GM18505 (cell line): ENCODE measurements at regions not wholly inside any gene's neighbourhood (a gene's known extent, or its start where the extent isn't known, plus 50 kb on each side); places are given as distances from the start of the nearest gene placed in this dataset.

Experiments
- ATAC-seq: cut with Tn5 transposase; IDR thresholded peaks from one replicate; pipeline ENCODE4 v1.9.1; 2021; ENCODE audit not compliant: unreplicated experiment
- POLR2A ChIP-seq: IDR thresholded peaks from 4 replicates; pipeline ENCODE4 v1.6.1; 2011; ENCODE audit warnings: borderline replicate concordance; ENCODE audit not compliant: insufficient read depth, insufficient read length; ENCODE audit errors: extremely low read depth

DNA sequence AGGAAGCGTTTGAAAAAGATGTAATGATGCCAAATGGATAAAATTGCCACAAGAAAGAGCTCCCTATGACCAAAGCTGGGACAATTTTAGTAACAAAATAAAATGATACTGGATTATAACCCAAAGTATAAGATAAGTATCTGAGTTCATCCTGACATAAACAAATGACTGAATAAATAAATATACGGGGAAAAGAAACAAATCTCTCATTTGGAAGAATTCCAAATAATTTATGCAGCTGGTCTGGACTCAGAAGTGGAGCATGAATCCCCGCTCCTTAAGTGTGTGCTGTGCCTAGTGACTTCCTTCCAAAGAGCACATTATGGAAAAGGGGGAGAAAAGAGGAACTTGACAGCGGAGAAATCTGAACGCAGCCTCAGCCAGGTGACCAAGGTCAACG, 186.2 kb downstream of the RAMP3 start:
- no peak for TF ChIP-seq POLR2A
- no peak for ATAC-seq

DNA sequence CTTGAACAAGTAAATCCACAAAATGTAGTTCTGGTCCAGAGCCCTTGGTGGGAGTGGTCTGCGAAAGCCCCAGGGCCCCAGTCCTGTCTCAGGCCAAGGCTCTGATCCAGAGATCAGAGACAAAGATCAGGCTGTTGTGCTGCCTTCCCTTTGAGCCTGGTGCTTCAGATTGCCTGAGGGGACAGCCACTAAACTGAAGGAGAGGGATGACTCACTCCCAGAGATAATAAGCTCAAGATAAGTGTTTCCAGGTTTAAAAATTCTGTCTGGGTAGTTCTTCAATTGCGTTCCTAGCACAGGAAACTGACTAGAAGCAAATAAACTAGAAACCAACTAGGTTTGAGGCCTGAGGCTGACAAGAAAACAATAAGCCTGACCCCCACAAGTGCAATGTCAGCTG, 190.2 kb downstream of the RAMP3 start:
- ATAC-seq, result no peak
- no peak for TF ChIP-seq POLR2A

DNA sequence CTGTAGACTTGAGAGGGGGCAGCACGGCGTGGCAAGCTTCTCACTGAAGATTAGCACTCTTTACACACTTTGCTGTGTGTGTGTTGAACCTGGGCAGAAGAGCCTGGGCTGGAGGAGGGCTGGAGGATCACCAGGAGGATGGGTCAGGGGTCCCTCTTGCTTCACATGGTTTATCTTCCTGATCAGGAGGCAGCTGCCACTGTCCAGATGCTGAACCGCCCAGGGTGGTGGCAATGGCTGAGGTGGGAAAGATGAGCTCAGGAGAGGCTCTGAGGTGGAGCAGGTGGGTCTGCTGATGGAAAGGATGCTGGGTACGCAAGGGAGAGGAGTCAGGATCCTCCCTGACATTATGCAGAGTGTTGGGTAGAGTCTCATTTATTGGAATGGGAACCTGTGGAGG, 191.5 kb downstream of the RAMP3 start:
- no peak for ATAC-seq

DNA sequence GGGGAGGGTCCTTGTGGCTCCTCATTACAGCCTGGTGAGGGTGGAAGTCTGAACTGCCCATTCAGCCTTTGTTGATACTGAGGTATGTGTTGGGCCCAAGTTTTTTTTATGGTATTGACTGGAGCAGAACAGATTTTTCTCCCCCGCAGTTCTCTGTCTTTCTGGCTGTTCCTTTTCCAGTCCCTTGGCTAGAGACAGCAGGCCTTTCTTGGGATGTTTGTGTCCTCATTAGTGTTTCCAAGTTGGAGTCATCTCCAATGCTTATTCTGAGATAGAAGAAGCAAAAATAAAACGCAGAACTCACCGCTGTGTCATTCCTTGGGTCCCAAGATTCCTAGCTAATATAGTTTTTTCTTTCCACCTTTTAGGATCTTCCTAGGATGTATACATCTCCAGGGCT, 193.3 kb downstream of the RAMP3 start:
- no peak for ATAC-seq

More for the DNA sequence above, 191.5 kb downstream of the RAMP3 start:
- no peak for TF ChIP-seq POLR2A

DNA sequence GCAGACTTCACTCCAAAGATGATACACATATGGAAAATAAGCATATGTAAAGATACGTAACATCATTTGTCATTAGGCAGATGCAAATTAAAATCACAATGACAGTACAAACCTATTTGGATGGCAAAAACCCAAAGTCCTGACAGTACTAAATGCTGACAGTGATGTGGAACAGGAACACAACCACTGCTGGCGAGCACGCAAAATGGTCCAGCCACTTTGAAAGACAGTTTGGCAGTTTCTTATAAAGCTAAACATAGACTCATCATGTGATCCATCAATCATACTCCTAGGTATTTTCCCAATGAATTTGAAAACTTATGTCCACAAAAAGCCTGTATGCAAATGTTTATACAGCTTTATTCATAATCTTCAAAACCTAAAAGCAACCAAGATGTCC, 200.7 kb downstream of the RAMP3 start:
- no peak for ATAC-seq
- TF ChIP-seq POLR2A, result no peak

More for the DNA sequence above, 193.3 kb downstream of the RAMP3 start:
- TF ChIP-seq POLR2A, result no peak

DNA sequence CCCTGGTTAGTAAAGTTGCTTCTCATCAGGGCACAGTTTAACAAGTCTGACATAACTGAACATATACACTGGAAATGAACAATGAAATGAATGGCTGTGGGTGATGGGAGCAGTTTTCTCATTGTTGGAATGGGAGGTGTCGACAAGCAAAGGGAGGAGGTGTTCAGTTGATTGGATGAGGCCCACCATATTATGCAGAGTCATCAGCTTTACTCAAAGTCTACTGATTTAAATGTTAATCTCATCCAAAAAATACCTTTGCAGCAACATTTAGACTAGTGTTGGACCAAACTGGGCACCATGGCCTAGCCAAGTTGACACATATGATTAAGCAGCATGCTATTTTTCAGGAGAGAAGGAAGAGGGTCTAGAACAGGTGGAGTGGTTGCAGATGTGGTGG, 201.7 kb downstream of the RAMP3 start:
- ATAC-seq, result no peak
- TF ChIP-seq POLR2A, result no peak

DNA sequence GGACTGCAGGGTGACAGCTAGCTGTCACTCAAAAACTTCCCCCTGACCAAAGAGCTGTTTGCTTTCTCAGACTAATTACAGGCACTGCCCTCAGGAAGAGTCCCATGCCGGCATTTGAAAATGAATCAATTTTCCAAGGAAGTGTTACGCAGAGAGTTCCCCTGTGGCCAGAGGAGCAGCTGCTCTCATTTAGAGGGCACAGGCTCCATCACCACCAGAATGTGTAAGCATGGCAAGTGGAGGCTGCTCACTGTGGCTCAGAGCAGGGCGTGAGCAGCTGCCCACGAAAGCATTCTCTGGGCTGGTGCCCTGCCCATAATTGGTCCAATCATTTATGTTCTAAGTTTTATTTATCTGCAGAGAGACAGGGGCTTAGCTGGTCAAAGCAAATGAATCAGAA, 202.2 kb downstream of the RAMP3 start:
- no peak for ATAC-seq
- no peak for TF ChIP-seq POLR2A

DNA sequence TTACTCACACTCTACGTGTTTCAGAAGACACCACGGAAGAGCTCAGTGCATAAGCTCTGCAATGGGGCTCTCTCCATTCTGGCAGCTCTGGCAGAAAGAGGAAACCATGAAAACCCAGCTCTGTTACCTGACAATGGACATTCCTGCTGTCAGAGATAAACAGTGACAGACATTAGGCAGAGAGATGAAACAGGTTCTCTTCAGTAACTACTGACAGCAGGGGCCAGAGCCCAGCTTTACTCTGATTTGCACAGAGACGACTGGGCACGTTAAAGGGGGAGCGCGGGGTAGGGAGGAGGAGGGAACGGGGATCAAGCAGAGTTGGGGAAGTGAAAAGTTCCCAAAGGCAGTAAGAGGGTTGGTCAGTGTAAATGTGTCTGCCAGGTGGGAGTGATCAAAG, 206.1 kb downstream of the RAMP3 start:
- ATAC-seq, result no peak
- TF ChIP-seq POLR2A, result no peak

DNA sequence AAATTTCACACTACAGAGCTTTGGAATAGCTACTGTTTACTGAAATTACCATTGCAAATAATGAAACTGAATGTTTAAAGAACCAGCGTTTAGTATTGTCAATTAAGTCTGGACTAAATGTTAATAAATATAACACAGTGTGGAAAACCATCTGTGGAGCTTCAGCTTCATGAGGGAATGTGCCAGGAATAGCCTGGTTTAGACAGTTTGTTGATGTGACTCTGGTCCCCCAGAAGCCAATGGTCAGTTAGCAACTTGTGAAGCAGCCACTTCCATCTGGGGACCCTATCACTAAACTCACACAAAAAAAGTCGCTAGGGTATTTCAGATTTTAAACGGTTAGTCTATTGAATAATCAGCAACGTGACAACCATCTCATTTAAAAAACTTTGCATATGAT, 207.8 kb downstream of the RAMP3 start:
- no peak for TF ChIP-seq POLR2A
- no peak for ATAC-seq

DNA sequence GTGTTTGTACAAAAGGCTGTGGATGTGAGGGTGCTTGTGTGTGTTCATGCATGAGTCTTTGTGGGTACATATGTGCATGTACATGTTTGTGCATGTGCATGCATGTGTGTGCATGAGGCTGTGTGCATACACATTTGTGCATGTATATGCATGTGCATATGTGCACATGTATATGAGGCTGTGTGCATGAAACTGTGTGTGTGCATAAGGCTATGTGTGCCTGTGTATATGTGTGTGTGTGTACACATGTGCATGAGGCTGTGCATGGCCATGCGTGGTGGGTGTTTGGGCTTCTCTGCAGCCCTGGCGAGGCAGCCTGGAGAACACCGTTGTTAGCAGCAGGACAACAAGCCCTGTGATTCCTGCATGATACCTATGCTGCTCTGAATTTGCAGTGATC, 207.7 kb upstream of the ADCY1 start:
- ATAC-seq, result no peak
- no peak for TF ChIP-seq POLR2A

DNA sequence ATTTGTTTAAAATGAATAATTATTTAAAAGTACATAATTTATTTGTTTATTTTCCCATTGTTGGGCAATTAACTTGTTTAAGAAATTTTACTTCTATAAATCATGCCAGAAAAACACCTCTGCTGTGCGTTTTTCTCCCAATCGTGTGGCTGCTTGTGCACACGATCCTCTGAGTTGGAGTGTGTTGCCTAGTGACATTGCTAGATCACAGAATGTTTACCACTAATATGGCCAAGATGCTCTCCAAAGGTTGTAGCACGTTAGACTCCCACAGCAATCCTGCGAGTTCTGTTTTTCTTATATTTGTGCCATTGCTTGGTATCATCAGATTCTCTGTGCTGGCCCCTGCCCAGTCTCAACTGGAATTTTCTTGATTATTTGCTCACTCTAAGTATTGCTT, 207.1 kb upstream of the ADCY1 start:
- no peak for TF ChIP-seq POLR2A
- ATAC-seq, result no peak

DNA sequence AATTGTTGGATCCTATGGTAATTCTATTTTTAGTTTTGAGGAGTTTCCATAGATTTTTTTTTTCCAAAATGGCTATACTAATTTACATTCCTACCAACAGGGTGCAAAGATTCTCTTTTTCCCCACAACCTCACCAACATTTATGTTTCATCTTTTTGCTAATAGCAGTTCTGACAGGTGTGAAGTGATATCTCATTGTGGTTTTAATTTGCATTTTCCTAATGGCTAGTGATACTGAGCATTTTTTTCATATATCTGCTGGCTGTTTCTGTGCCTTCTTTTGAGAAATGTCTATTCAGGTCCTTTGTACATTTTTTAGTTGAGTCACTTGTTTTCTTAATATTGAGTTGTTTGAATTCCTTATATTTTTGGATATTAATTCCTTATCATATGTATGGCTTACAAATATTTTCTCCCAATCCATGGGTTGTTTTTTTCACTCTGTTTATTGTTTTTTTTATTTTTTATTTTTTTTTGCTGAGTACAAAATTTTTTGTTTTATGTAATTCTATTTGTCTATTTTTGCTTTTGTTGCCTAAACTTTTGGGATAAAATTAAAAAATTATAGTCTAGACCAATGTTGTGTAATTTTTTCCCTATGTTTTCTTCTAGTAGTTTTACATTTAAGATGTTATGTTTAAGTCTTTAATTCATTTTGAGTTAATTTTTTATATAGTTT, 205.9 kb upstream of the ADCY1 start:
- no peak for TF ChIP-seq POLR2A
- no peak for ATAC-seq

DNA sequence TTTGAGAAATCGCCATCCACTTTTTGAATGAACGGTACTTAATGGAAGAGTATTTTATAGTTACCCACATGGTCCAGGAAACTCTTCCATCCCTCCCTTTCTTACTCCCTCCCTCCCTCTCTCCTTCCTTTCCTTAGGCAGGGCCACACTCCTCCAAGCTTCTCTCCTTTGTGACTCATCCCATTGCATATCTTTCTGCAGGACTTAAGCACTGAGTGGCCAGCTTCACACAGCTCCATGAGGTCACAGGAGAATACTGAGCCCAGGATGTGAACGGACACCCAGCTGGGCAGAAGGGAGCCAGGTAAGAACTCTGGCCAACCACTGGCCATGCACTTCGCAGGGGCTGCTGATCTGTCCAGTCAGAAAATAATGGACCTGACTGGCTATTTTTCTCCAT, 189.7 kb upstream of the ADCY1 start:
- no peak for ATAC-seq
- no peak for TF ChIP-seq POLR2A

DNA sequence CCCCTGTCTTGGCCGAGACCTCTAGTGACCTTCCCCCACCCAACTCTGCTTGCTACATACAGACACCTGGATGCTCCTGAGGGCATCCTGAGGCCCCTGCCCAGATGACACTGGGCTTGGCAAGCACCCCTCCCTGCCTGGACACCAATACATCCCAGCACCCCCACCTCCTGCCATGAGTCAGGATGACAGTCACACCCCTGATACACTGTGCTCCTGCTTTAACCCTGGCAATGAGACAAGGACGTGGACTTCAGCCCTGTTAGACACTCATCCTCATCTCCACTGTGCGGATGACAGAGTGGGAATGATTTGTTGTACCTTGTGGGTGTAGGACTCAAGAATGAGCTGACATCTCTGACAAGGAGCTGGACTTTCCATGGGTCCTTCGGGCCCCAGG, 186.3 kb upstream of the ADCY1 start:
- TF ChIP-seq POLR2A, result no peak
- no peak for ATAC-seq
